Keratinocyte (primary cell): ENCODE measurements at regions not wholly inside any gene's neighbourhood (a gene's known extent, or its start where the extent isn't known, plus 50 kb on each side); places are given as distances from the start of the nearest gene placed in this dataset.

Experiments used
- DNase-seq: peaks from one replicate; pipeline ENCODE4 v3.0.0-alpha.2; 2011; ENCODE audit warnings: low read depth, missing footprints, low spot score
- FAIRE-seq: peaks from 2 replicates; lab custom pipeline; 2011; peaks lifted over from hg19 to GRCh38; lab: Jason Lieb, UNC
- H2AFZ ChIP-seq: 2 replicates; pipeline ENCODE4 v1.6.0; 2012; ENCODE audit warnings: low read length, control low read depth, inconsistent platforms; ENCODE audit not compliant: control insufficient read depth
- H3K27ac ChIP-seq: 2 replicates; pipeline ENCODE4 v1.5.1; 2011; ENCODE audit warnings: low read length; ENCODE audit not compliant: control insufficient read depth, insufficient read depth
- H3K27me3 ChIP-seq: 3 replicates; pipeline ENCODE4 v1.6.0; 2011; ENCODE audit warnings: low read length; ENCODE audit not compliant: control insufficient read depth, insufficient read depth; ENCODE audit errors: extremely low read depth
- H3K36me3 ChIP-seq, 2 experiments: 2 replicates in 1 of 2; 3 replicates in 1 of 2; pipeline ENCODE4 v1.5.1; 2011; ENCODE audit warnings: low read length in 2 of 2, mild to moderate bottlenecking in 1 of 2; ENCODE audit not compliant: control insufficient read depth in 2 of 2, insufficient read depth in 2 of 2; ENCODE audit errors: extremely low read depth in 1 of 2
- H3K4me1 ChIP-seq: 3 replicates; pipeline ENCODE4 v1.5.1; 2011; ENCODE audit warnings: low read length; ENCODE audit not compliant: control insufficient read depth, insufficient read depth; ENCODE audit errors: extremely low read depth
- H3K4me2 ChIP-seq: 3 replicates; pipeline ENCODE4 v1.6.0; 2011; ENCODE audit warnings: low read depth, low read length; ENCODE audit not compliant: control insufficient read depth, insufficient read depth; ENCODE audit errors: extremely low read depth
- H3K4me3 ChIP-seq, 3 experiments: fragments of 200-600 bp in 1 of 3; sonication (generic) in 1 of 3; 2 replicates in 2 of 3; 3 replicates in 1 of 3; pipeline ENCODE4 v1.5.1; 2011 to 2016; ENCODE audit warnings: low read length in 3 of 3, mild to moderate bottlenecking in 3 of 3, control low read depth in 2 of 3, inconsistent platforms in 1 of 3, low read depth in 1 of 3, mixed read lengths in 1 of 3, mixed run types in 1 of 3, moderate library complexity in 1 of 3; ENCODE audit not compliant: control insufficient read depth in 2 of 3, insufficient read depth in 2 of 3; ENCODE audit errors: extremely low read depth in 1 of 3
- H3K79me2 ChIP-seq: 2 replicates; pipeline ENCODE4 v1.6.0; 2012; ENCODE audit warnings: low read length; ENCODE audit not compliant: control insufficient read depth, insufficient read depth
- H3K9ac ChIP-seq: 3 replicates; pipeline ENCODE4 v1.6.0; 2011; ENCODE audit warnings: low read length; ENCODE audit not compliant: control insufficient read depth, insufficient read depth; ENCODE audit errors: extremely low read depth
- H3K9me1 ChIP-seq: 3 replicates; pipeline ENCODE4 v1.6.0; 2011; ENCODE audit warnings: low read length; ENCODE audit not compliant: control insufficient read depth, insufficient read depth; ENCODE audit errors: extremely low read depth
- H3K9me3 ChIP-seq: 2 replicates; pipeline ENCODE4 v1.5.1; 2012; ENCODE audit warnings: low read depth, low read length; ENCODE audit not compliant: control insufficient read depth
- H4K20me1 ChIP-seq: 3 replicates; pipeline ENCODE4 v1.6.0; 2011; ENCODE audit warnings: low read length; ENCODE audit not compliant: control insufficient read depth, insufficient read depth; ENCODE audit errors: extremely low read depth
- CTCF ChIP-seq, 3 experiments: IDR thresholded peaks in 1 of 3; conservative IDR thresholded peaks in 1 of 3; optimal IDR thresholded peaks in 1 of 3; 2 replicates in 2 of 3; 3 replicates in 1 of 3; pipeline versions ENCODE3 to v1.5.1; 2011; ENCODE audit warnings: low read length in 3 of 3, mild to moderate bottlenecking in 3 of 3, moderate library complexity in 2 of 3, control low read depth in 1 of 3, inconsistent platforms in 1 of 3; ENCODE audit not compliant: insufficient read depth in 2 of 3; ENCODE audit errors: extremely low read depth in 1 of 3
- EZH2 ChIP-seq: IDR thresholded peaks from one replicate; pipeline ENCODE4 v1.6.1; 2012; ENCODE audit warnings: inconsistent platforms, mild to moderate bottlenecking, low read length, moderate library complexity
- dilution Hi-C: fragments of 300-500 bp; cut with MboI; formaldehyde crosslinking; loops from one replicate; pipeline ENCODE4 v1.7.0; 2020; ENCODE audit warnings: low sequenced_read_pairs; ENCODE audit not compliant: extremely low pct_ligation_motif_present

- DNase-seq = no peak
- no peaks in the 10 kb centered on the region for H4K20me1 ChIP-seq
Observed at GRCh38 chr6:168885751-168886742, 367.6 kb downstream of the THBS2 start.

GRCh38 chr6:168885196-168885595 lies 368.4 kb downstream of the THBS2 start:
- H3K9me1 ChIP-seq = no peaks in the 10 kb centered on the region
- H3K9ac ChIP-seq = no peak overlapping the region
- H3K4me1 ChIP-seq = no peaks in the 10 kb centered on the region
- no peaks in the 10 kb centered on the region for H3K79me2 ChIP-seq
- no peak overlapping the region for H2AFZ ChIP-seq
- TF ChIP-seq EZH2 = no peak
- TF ChIP-seq CTCF (optimal IDR thresholded peaks at IDR 0.05 in 1 of 3, IDR thresholded peaks at IDR 0.05 in 1 of 3, conservative IDR thresholded peaks at IDR 0.05 in 1 of 3; ENCODE audit: extremely low read depth in 1 of 3, insufficient read depth in 2 of 3, low read length in 3 of 3) = no peak
- H3K27me3 ChIP-seq = peaks cover 6% of the 10 kb centered on the region
- H4K20me1 ChIP-seq = no peaks in the 10 kb centered on the region
- no peaks in the 10 kb centered on the region for H3K36me3 ChIP-seq
- FAIRE-seq = no peak
- dilution Hi-C loops = no loop called here
- H3K4me3 ChIP-seq = no peak overlapping the region
- no peaks in the 10 kb centered on the region for H3K9me3 ChIP-seq
- H3K27ac ChIP-seq = no peak overlapping the region
- DNase-seq = no peak
- no peak overlapping the region for H3K4me2 ChIP-seq

More at GRCh38 chr6:168885751-168886742, 367.6 kb downstream of the THBS2 start:
- Histone ChIP-seq H3K27ac (no peak overlapping the region), H3K9ac (no peak overlapping the region), H3K27me3 (peaks cover 6% of the 10 kb centered on the region), H2AFZ (no peak overlapping the region), H3K9me1 (no peaks in the 10 kb centered on the region), H3K79me2 (no peaks in the 10 kb centered on the region), H3K4me3 (no peak overlapping the region), H3K4me1 (no peaks in the 10 kb centered on the region), H3K4me2 (no peak overlapping the region), H3K36me3 (no peaks in the 10 kb centered on the region), H3K9me3 (no peaks in the 10 kb centered on the region)
- TF ChIP-seq CTCF (optimal IDR thresholded peaks at IDR 0.05 in 1 of 3, IDR thresholded peaks at IDR 0.05 in 1 of 3, conservative IDR thresholded peaks at IDR 0.05 in 1 of 3; ENCODE audit: extremely low read depth in 1 of 3, insufficient read depth in 2 of 3, low read length in 3 of 3) (no peak), EZH2 (no peak)
- dilution Hi-C loops = no loop called here
- FAIRE-seq = no peak
